ENCODE measurements at regions not wholly inside any gene's neighbourhood (a gene's known extent, or its start where the extent isn't known, plus 50 kb on each side); places are given as distances from the start of the nearest gene placed in this dataset.

GRCh38 chr20:60215816-60216730 is 257.9 kb downstream of the CDH26 start:
- Mint-ChIP-seq H3K9me3 (no peaks in the 10 kb centered on the region), H3K27ac (no peak overlapping the region), H3K27me3 (ENCODE audit: insufficient read depth) (peaks cover 17% of the 10 kb centered on the region), H3K4me1 (no peaks in the 10 kb centered on the region), H3K36me3 (ENCODE audit: low read depth) (no peaks in the 10 kb centered on the region), H3K4me3 (no peak overlapping the region)
- Histone ChIP-seq H3K4me3 (ENCODE audit: low read length) (no peak overlapping the region), H3K27ac (ENCODE audit: low read depth, low read length) (no peak overlapping the region), H3K9me3 (ENCODE audit: control insufficient read depth, low read length) (no peaks in the 10 kb centered on the region), H3K27me3 (ENCODE audit: control insufficient read depth, insufficient read depth, low read length, poor library complexity, severe bottlenecking) (no peaks in the 10 kb centered on the region), H3K4me1 (ENCODE audit: control insufficient read depth, insufficient read depth, low read length) (no peaks in the 10 kb centered on the region), H3K36me3 (ENCODE audit: control insufficient read depth, insufficient read depth, low read length) (no peaks in the 10 kb centered on the region), H3K9ac (ENCODE audit: extremely low read depth, low read length, poor library complexity, severe bottlenecking) (no peak overlapping the region)
- WGBS, 2 experiments (ENCODE audit: insufficient coverage in 1 of 2, insufficient read length in 1 of 2), result 90 to 93% methylated on average over 7 to 11 of the region's 11 CpGs
- TF ChIP-seq CTCF (conservative IDR thresholded peaks at IDR 0.05), result no peak
- DNase-seq, result no peak

DNA sequence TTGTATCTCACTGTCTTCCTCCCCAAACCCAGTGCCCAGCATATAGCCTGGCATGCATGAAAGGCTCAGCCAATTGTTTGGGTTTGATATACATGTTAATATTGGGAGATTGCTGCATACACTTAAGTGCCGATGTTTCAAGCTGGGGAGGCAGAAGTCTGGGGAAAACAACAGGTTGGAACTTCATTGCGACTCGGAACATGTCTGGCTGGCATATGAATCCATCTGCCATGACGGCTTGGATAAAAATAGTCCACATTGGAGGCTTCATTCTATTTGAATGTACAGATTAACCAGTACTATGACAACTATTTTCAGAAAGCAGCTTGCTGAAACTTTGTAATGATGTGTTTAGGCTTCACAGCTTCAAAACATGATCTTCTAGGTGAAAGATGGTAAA is 261.0 kb downstream of the CDH26 start:
- Mint-ChIP-seq H3K4me3 (no peak overlapping the region), H3K36me3 (ENCODE audit: low read depth) (no peaks in the 10 kb centered on the region), H3K4me1 (no peaks in the 10 kb centered on the region), H3K9me3 (no peaks in the 10 kb centered on the region), H3K27me3 (ENCODE audit: insufficient read depth) (peaks cover 12% of the 10 kb centered on the region), H3K27ac (no peak overlapping the region)
- Histone ChIP-seq H3K27ac (ENCODE audit: low read depth, low read length) (no peak overlapping the region), H3K36me3 (ENCODE audit: control insufficient read depth, insufficient read depth, low read length) (no peaks in the 10 kb centered on the region), H3K27me3 (ENCODE audit: control insufficient read depth, insufficient read depth, low read length, poor library complexity, severe bottlenecking) (no peaks in the 10 kb centered on the region), H3K9ac (ENCODE audit: extremely low read depth, low read length, poor library complexity, severe bottlenecking) (no peak overlapping the region), H3K9me3 (ENCODE audit: control insufficient read depth, low read length) (no peaks in the 10 kb centered on the region), H3K4me1 (ENCODE audit: control insufficient read depth, insufficient read depth, low read length) (no peaks in the 10 kb centered on the region), H3K4me3 (ENCODE audit: low read length) (no peak overlapping the region)
- TF ChIP-seq CTCF (conservative IDR thresholded peaks at IDR 0.05), result no peak
- 92 to 100% methylated on average over 2 to 4 of the region's 4 CpGs for WGBS, 2 experiments (ENCODE audit: insufficient coverage in 1 of 2, insufficient read length in 1 of 2)
- no peak for DNase-seq

- Histone ChIP-seq H3K4me1 (ENCODE audit: control insufficient read depth, insufficient read depth, low read length) (no peaks in the 10 kb centered on the region), H3K36me3 (ENCODE audit: control insufficient read depth, insufficient read depth, low read length) (no peaks in the 10 kb centered on the region), H3K27ac (ENCODE audit: low read depth, low read length) (no peak overlapping the region), H3K9ac (ENCODE audit: extremely low read depth, low read length, poor library complexity, severe bottlenecking) (no peak overlapping the region), H3K4me3 (ENCODE audit: low read length) (no peak overlapping the region), H3K27me3 (ENCODE audit: control insufficient read depth, insufficient read depth, low read length, poor library complexity, severe bottlenecking) (no peaks in the 10 kb centered on the region), H3K9me3 (ENCODE audit: control insufficient read depth, low read length) (no peaks in the 10 kb centered on the region)
- 82 to 96% methylated on average over 4 to 9 of the region's 9 CpGs for WGBS, 2 experiments (ENCODE audit: insufficient coverage in 1 of 2, insufficient read length in 1 of 2)
- Mint-ChIP-seq H3K4me3 (no peak overlapping the region), H3K36me3 (ENCODE audit: low read depth) (no peaks in the 10 kb centered on the region), H3K27ac (no peak overlapping the region), H3K9me3 (no peaks in the 10 kb centered on the region), H3K27me3 (ENCODE audit: insufficient read depth) (peaks cover 9% of the 10 kb centered on the region), H3K4me1 (no peaks in the 10 kb centered on the region)
- TF ChIP-seq CTCF (conservative IDR thresholded peaks at IDR 0.05), result no peak
- no peak for DNase-seq
These were observed 261.9 kb downstream of the CDH26 start for GRCh38 chr20:60219984-60220562.

Measured in endodermal cell (in vitro differentiated cells).